HL-60 (cell line): ENCODE measurements at regions not wholly inside any gene's neighbourhood (a gene's known extent, or its start where the extent isn't known, plus 50 kb on each side); places are given as distances from the start of the nearest gene placed in this dataset.
"Not testable (repeated sequence)": the region's sequence is repeated elsewhere in the genome, so short reads cannot be mapped to it uniquely, and the experiment has no call there.

Source experiments
- CTCF ChIP-seq: IDR thresholded peaks from one replicate; pipeline ENCODE4 v1.5.1; 2011; ENCODE audit warnings: low read length, control low read depth, inconsistent platforms; ENCODE audit not compliant: insufficient read depth
- GABPA ChIP-seq: IDR thresholded peaks from 2 replicates; pipeline ENCODE4 v1.6.1; 2012; ENCODE audit warnings: low read depth
- POLR2AphosphoS5 ChIP-seq: IDR thresholded peaks from 2 replicates; pipeline ENCODE4 v1.6.1; 2012; ENCODE audit warnings: low read depth

DNA sequence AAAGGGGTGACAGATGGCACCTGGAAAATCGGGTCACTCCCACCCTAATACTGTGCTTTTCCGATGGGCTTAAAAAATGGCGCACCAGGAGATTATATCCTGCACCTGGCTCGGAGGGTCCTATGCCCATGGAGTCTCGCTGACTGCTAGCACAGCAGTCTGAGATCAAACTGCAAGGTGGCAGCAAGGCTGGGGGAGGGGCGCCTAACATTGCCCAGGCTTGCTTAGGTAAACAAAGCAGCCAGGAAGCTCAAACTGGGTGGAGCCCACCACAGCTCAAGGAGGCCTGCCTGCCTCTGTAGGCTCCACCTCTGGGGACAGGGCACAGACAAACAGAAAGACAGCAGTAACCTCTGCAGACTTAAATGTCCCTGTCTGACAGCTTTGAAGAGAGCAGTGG is 447.1 kb downstream of the ETS1 start:
- not testable (repeated sequence) for TF ChIP-seq CTCF, POLR2AphosphoS5, GABPA
